ENCODE measurements at regions not wholly inside any gene's neighbourhood (a gene's known extent, or its start where the extent isn't known, plus 50 kb on each side); places are given as distances from the start of the nearest gene placed in this dataset.

DNA sequence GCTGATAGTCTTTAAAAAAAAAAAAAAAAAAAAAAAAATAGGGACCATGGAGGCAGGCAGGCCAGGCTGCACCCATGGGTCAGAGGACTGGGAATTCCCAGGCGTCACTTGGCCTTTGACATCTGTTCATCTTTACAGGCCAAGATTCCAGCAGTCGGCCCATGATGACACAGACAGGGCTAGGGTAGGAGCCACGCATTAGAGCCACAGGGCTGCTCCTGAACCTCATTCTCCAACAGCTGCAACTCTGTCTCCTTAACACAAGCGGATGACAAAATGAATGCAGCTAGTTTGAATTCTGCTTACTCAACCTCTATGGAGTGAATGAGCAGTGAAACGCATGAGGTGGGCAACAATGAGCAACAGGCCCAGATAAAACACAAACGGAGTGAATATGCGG, 126.4 kb downstream of the LY86 start:
- no peak for TF ChIP-seq POLR2A (IDR thresholded peaks at IDR 0.05)
- TF ChIP-seq, protein P1, sequence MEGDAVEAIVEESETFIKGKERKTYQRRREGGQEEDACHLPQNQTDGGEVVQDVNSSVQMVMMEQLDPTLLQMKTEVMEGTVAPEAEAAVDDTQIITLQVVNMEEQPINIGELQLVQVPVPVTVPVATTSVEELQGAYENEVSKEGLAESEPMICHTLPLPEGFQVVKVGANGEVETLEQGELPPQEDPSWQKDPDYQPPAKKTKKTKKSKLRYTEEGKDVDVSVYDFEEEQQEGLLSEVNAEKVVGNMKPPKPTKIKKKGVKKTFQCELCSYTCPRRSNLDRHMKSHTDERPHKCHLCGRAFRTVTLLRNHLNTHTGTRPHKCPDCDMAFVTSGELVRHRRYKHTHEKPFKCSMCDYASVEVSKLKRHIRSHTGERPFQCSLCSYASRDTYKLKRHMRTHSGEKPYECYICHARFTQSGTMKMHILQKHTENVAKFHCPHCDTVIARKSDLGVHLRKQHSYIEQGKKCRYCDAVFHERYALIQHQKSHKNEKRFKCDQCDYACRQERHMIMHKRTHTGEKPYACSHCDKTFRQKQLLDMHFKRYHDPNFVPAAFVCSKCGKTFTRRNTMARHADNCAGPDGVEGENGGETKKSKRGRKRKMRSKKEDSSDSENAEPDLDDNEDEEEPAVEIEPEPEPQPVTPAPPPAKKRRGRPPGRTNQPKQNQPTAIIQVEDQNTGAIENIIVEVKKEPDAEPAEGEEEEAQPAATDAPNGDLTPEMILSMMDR (IDR thresholded peaks at IDR 0.05) = no peak
- Histone ChIP-seq H3K36me3 (no peaks in the 10 kb centered on the region), H3K9me3 (no peaks in the 10 kb centered on the region), H3K4me3 (no peak overlapping the region), H3K27ac (peak overlapping the region in 3 of 4 donors; percentile 30 to 94 (median 89)), H3K27me3 (no peaks in the 10 kb centered on the region), H3K4me1 (peaks cover 31 to 73% (median 47%) of the 10 kb centered on the region in 3 donors)
- WGBS, 2 donors = 85 to 88% methylated on average over 6 to 7 of the region's 7 CpGs
- intact Hi-C loops (cut with DNase I) = no loop called here
- no peak for DNase-seq

DNA sequence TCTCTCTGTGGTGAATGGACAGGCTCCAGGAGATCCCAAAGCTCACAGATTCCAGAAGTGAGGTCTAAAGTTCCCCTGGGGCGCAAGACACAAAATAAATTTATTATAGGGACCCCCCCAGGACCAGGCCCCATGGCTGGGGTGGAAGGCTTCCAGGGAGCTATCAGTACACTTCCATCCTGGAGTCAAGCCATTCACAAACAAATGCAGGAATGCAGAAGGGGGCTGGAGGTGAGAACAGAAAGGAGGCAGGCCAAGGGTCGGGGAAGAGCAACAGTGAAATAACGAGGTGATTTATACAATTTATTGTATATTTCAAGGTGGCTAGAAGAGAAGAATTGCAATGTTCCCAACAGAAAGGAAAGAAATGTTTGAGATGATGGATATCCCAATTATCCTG, 126.9 kb downstream of the LY86 start:
- intact Hi-C loops (cut with DNase I) = no loop called here
- H3K27ac ChIP-seq = peak overlapping the region in 1 of 4 donors; percentile 94

DNA sequence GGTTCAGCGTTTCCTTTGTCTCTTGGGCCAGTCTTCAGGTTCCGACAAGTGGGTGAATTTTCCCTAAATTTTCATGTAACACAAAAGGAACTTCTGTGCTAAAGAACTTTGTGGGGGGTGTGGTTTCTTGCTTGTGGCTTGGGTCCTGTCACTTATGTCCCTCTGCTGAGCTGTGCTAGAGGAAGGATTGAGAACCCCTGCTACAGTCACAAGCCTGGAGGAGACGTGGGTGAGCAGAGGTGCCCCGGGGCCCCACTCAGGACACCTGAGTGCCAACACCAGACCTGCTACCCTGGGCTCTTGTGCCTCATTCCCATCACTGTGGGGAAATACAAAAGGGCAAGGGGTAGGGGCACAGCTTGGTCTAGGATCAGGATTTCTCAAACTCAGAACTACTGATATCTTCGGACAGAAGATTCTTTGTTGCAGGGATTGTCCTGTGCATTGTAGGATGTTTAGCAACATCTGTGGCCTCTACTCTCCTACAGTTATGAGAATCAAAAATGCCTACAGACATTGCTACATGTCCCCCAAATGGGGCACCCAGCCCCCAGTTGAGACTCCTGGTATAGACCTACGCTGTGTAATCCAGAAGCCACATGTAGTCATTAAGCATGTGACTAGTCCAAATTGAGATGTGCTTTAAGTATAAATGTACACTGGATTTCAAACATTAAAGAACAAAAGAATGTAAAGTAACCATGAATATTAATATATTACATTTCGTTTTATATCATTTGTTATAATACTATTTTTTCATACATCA, 128.7 kb downstream of the LY86 start:
- no peak for TF ChIP-seq POLR2A (IDR thresholded peaks at IDR 0.05)
- TF ChIP-seq, protein P1 (IDR thresholded peaks at IDR 0.05) = no peak
- intact Hi-C loops (cut with DNase I) = no loop called here
- no peak for DNase-seq
- H3K9me3 ChIP-seq = no peaks in the 10 kb centered on the region
- no peaks in the 10 kb centered on the region for H3K27me3 ChIP-seq
- H3K4me1 ChIP-seq = peaks cover 25 to 82% (median 44%) of the 10 kb centered on the region in 3 donors
- H3K27ac ChIP-seq = peak overlapping the region; percentile 69 to 83 (median 80)
- H3K4me3 ChIP-seq = no peak overlapping the region
- WGBS, 2 donors = 52 to 56% methylated on average over 5 to 7 of the region's 7 CpGs
- no peaks in the 10 kb centered on the region for H3K36me3 ChIP-seq

More for the DNA sequence above, 126.9 kb downstream of the LY86 start:
- H3K4me1 ChIP-seq = peaks cover 31 to 73% (median 47%) of the 10 kb centered on the region in 3 donors
- no peaks in the 10 kb centered on the region for H3K27me3 ChIP-seq
- no peak for TF ChIP-seq POLR2A (IDR thresholded peaks at IDR 0.05)
- TF ChIP-seq, protein P1 (IDR thresholded peaks at IDR 0.05) = no peak
- H3K9me3 ChIP-seq = no peaks in the 10 kb centered on the region
- WGBS, 2 donors = 81 to 88% methylated on average over 3 of the region's 3 CpGs
- DNase-seq = no peak
- H3K36me3 ChIP-seq = no peaks in the 10 kb centered on the region
- H3K4me3 ChIP-seq = no peak overlapping the region

DNA sequence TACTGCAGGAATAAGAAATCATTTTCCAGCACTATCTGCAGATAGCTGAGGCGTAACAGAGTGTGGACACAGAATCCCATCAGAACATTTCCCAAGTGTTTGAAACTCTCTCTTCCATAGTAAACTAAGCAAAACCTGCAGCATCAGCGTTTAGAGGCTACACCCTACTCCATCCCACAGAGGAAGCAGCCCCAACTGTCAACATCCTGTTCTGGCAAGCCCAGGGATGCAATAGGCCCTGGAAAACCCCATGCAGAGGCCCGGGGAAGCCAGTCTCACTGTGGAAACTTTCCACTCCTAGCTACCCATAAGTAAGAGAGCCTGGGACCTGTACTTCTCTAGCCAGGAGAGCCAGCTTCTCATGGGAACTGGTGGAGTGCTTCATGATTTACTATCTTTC, 129.4 kb downstream of the LY86 start:
- intact Hi-C loops (cut with DNase I) = no loop called here
- Histone ChIP-seq H3K27ac (peak overlapping the region; percentile 69 to 83 (median 82)), H3K4me3 (no peak overlapping the region), H3K4me1 (peaks cover 19 to 82% (median 43%) of the 10 kb centered on the region in 3 donors), H3K9me3 (no peaks in the 10 kb centered on the region), H3K36me3 (no peaks in the 10 kb centered on the region), H3K27me3 (no peaks in the 10 kb centered on the region)
- no peak for DNase-seq
- TF ChIP-seq, protein P1 (IDR thresholded peaks at IDR 0.05) = no peak
- TF ChIP-seq POLR2A (IDR thresholded peaks at IDR 0.05) = no peak
- 11 to 22% methylated on average over 1 to 2 of the region's 3 CpGs for WGBS, 2 donors

DNA sequence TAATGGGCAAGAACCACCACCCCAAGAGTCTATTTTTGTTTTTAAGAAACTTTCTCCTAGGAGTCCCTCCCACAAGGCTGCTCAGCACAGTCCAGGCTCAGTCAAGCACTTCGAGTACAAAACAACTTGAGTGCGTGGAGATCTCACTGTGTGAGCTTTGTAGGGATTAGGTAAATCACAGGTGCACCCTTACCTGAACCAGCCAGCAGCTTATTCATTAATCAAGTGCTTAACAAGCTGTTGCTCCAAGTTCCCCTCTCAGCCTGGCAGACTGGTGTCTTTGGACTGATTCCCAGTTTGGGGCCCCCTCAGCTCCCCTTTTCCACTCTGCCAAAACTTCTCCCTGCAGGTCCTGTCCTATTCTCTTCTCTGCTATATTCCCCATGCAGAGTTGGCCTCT, 133.1 kb downstream of the LY86 start:
- no peak overlapping the region for H3K4me3 ChIP-seq
- no peaks in the 10 kb centered on the region for H3K36me3 ChIP-seq
- TF ChIP-seq, protein P1 (IDR thresholded peaks at IDR 0.05) = no peak
- TF ChIP-seq POLR2A (IDR thresholded peaks at IDR 0.05) = no peak
- DNase-seq = no peak
- H3K4me1 ChIP-seq = peaks cover 33 to 87% (median 58%) of the 10 kb centered on the region in 3 donors
- 20 to 53% methylated on average over 2 of the region's 2 CpGs for WGBS, 2 donors
- H3K9me3 ChIP-seq = no peaks in the 10 kb centered on the region
- H3K27me3 ChIP-seq = no peaks in the 10 kb centered on the region
- H3K27ac ChIP-seq = peak overlapping the region; percentile 74 to 89 (median 83)
- intact Hi-C loops (cut with DNase I) = no loop called here

Data from esophagus squamous epithelium (tissue), 5 donors.